Stimulated activated CD4-positive, alpha-beta T cell treated with anti-CD3 and anti-CD28 coated beads, TNF-alpha, amount 100 ng/mL, for 4 hours (primary cell): ENCODE measurements at regions not wholly inside any gene's neighbourhood (a gene's known extent, or its start where the extent isn't known, plus 50 kb on each side); places are given as distances from the start of the nearest gene placed in this dataset.

Source experiments
- DNase-seq, 3 experiments: peaks; one replicate each; pipeline ENCODE4 v3.0.0-alpha.2; 2020; ENCODE audit warnings: low read depth in 3 of 3

- no peak for DNase-seq
Measured at GRCh38 chrX:57848857-57849256, 61.4 kb downstream of the ZXDA start.

GRCh38 chrX:57822818-57823217 lies 87.4 kb downstream of the ZXDA start:
- DNase-seq = no peak

- DNase-seq = no peak
Measured at GRCh38 chrX:57822398-57822797, 87.9 kb downstream of the ZXDA start.

GRCh38 chrX:57821703-57822387 lies 88.4 kb downstream of the ZXDA start:
- peak in 1 of 3 experiments; percentile 5 for DNase-seq

GRCh38 chrX:57817302-57817701 lies 93.0 kb downstream of the ZXDA start:
- DNase-seq = no peak

- no peak for DNase-seq
Measured at GRCh38 chrX:57772637-57773036, 92.6 kb upstream of the NLRP2B start.

- DNase-seq = no peak
Measured at GRCh38 chrX:57771689-57772088, 91.6 kb upstream of the NLRP2B start.

GRCh38 chrX:57752866-57753265 lies 72.8 kb upstream of the NLRP2B start:
- no peak for DNase-seq

GRCh38 chrX:57741107-57741506 lies 61.0 kb upstream of the NLRP2B start:
- no peak for DNase-seq

GRCh38 chrX:57737881-57738280 lies 57.8 kb upstream of the NLRP2B start:
- no peak for DNase-seq
